OCI-LY3 (cell line): ENCODE measurements at regions not wholly inside any gene's neighbourhood (a gene's known extent, or its start where the extent isn't known, plus 50 kb on each side); places are given as distances from the start of the nearest gene placed in this dataset.

Source experiments
- EZH2phosphoT487 ChIP-seq: fragments of 200-600 bp; shearing (Covaris generic); IDR thresholded peaks from 2 replicates; pipeline ENCODE4 v1.6.1; 2018; ENCODE audit warnings: antibody characterized with exemption, mixed run types, low read depth
- TF ChIP-seq, protein P1 (sequence below): fragments of 200-600, 300-600 bp; sonication (generic); IDR thresholded peaks from 2 replicates; pipeline ENCODE4 v1.5.1; 2014; ENCODE audit warnings: antibody characterized with exemption, low read length, low read depth

DNA sequence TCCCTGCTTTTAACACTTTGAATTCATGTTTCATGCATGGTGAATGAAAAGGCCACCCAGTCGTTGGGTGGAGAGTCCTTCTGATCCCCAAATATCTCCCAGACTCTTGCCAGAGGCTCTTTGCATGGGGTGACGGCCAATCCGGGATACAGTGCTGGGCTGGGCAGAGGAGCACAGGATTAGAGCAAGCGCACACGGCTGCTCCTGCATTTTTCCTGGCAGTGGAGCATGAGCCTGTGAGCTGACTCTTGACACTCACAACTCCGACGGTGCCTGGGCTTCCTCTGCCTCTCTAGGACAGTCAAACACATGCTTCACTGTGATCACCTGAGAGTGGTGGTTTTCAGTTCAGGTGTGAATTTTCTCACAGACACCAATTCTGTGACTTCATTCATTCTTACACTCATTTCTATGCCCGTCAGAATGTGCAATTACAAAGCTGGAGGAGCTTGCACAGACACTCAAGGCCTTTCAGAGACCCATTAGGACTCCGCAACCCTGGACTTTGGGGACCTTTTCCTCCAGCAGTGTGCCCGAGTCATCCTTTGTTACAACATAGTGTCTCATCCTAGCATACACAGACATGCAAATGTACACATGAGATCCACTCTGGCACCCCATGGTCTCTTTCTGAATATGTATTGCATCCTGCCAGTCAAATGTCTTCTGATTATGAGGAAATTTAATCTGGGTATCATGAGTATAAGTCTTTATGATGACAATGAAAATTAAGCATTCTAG, 206.6 kb downstream of the ICE1 start:
- TF ChIP-seq, protein P1, sequence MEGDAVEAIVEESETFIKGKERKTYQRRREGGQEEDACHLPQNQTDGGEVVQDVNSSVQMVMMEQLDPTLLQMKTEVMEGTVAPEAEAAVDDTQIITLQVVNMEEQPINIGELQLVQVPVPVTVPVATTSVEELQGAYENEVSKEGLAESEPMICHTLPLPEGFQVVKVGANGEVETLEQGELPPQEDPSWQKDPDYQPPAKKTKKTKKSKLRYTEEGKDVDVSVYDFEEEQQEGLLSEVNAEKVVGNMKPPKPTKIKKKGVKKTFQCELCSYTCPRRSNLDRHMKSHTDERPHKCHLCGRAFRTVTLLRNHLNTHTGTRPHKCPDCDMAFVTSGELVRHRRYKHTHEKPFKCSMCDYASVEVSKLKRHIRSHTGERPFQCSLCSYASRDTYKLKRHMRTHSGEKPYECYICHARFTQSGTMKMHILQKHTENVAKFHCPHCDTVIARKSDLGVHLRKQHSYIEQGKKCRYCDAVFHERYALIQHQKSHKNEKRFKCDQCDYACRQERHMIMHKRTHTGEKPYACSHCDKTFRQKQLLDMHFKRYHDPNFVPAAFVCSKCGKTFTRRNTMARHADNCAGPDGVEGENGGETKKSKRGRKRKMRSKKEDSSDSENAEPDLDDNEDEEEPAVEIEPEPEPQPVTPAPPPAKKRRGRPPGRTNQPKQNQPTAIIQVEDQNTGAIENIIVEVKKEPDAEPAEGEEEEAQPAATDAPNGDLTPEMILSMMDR, result no peak
- TF ChIP-seq EZH2phosphoT487, result no peak
